Ishikawa (cell line): ENCODE measurements at regions not wholly inside any gene's neighbourhood (a gene's known extent, or its start where the extent isn't known, plus 50 kb on each side); places are given as distances from the start of the nearest gene placed in this dataset.

Source experiments
- CEBPB ChIP-seq: IDR thresholded peaks from 2 replicates; pipeline ENCODE4 v1.6.1; 2012
- CREB1 ChIP-seq: IDR thresholded peaks from 2 replicates; pipeline ENCODE4 v1.6.1; 2012; ENCODE audit warnings: low read depth
- EP300 ChIP-seq: IDR thresholded peaks from 2 replicates; pipeline ENCODE4 v1.6.1; 2012; ENCODE audit warnings: borderline replicate concordance
- FOXM1 ChIP-seq: IDR thresholded peaks from 2 replicates; pipeline ENCODE4 v1.6.1; 2012; ENCODE audit warnings: low read depth, borderline replicate concordance
- NFIC ChIP-seq: IDR thresholded peaks from 2 replicates; pipeline ENCODE4 v1.6.1; 2012
- RAD21 ChIP-seq: IDR thresholded peaks from 2 replicates; pipeline ENCODE4 v1.6.1; 2012; ENCODE audit warnings: low read depth
- TAF1 ChIP-seq: IDR thresholded peaks from 2 replicates; pipeline ENCODE4 v1.6.1; 2012; ENCODE audit warnings: low read depth, mild to moderate bottlenecking
- TCF12 ChIP-seq: IDR thresholded peaks from 2 replicates; pipeline ENCODE4 v1.6.1; 2012; ENCODE audit warnings: low read depth
- TEAD4 ChIP-seq: IDR thresholded peaks from 2 replicates; pipeline ENCODE4 v1.6.1; 2012
- USF1 ChIP-seq: IDR thresholded peaks from 2 replicates; pipeline ENCODE4 v1.6.1; 2012
- YY1 ChIP-seq: IDR thresholded peaks from 2 replicates; pipeline ENCODE4 v1.6.1; 2012; ENCODE audit warnings: low read depth
- ZBTB7A ChIP-seq: IDR thresholded peaks from 2 replicates; pipeline ENCODE4 v1.6.1; 2012; ENCODE audit warnings: low read depth
- TF ChIP-seq, protein P1 (sequence below): IDR thresholded peaks from 2 replicates; pipeline ENCODE4 v1.6.1; 2012; ENCODE audit warnings: low read depth, mild to moderate bottlenecking
- TF ChIP-seq, protein P2 (sequence below): IDR thresholded peaks from 2 replicates; pipeline ENCODE4 v1.6.1; 2012

GRCh38 chr4:38373375-38373774 lies 290.6 kb upstream of the KLF3 start:
- TF ChIP-seq, protein P1, sequence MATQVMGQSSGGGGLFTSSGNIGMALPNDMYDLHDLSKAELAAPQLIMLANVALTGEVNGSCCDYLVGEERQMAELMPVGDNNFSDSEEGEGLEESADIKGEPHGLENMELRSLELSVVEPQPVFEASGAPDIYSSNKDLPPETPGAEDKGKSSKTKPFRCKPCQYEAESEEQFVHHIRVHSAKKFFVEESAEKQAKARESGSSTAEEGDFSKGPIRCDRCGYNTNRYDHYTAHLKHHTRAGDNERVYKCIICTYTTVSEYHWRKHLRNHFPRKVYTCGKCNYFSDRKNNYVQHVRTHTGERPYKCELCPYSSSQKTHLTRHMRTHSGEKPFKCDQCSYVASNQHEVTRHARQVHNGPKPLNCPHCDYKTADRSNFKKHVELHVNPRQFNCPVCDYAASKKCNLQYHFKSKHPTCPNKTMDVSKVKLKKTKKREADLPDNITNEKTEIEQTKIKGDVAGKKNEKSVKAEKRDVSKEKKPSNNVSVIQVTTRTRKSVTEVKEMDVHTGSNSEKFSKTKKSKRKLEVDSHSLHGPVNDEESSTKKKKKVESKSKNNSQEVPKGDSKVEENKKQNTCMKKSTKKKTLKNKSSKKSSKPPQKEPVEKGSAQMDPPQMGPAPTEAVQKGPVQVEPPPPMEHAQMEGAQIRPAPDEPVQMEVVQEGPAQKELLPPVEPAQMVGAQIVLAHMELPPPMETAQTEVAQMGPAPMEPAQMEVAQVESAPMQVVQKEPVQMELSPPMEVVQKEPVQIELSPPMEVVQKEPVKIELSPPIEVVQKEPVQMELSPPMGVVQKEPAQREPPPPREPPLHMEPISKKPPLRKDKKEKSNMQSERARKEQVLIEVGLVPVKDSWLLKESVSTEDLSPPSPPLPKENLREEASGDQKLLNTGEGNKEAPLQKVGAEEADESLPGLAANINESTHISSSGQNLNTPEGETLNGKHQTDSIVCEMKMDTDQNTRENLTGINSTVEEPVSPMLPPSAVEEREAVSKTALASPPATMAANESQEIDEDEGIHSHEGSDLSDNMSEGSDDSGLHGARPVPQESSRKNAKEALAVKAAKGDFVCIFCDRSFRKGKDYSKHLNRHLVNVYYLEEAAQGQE: no peak
- TF ChIP-seq EP300: no peak
- TF ChIP-seq ZBTB7A: no peak
- no peak for TF ChIP-seq FOXM1
- TF ChIP-seq USF1: no peak
- no peak for TF ChIP-seq TAF1
- TF ChIP-seq NFIC: no peak
- no peak for TF ChIP-seq CEBPB
- TF ChIP-seq, protein P2, sequence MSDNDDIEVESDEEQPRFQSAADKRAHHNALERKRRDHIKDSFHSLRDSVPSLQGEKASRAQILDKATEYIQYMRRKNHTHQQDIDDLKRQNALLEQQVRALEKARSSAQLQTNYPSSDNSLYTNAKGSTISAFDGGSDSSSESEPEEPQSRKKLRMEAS: no peak
- TF ChIP-seq CREB1: no peak
- no peak for TF ChIP-seq YY1
- no peak for TF ChIP-seq RAD21
- TF ChIP-seq TCF12: no peak
- no peak for TF ChIP-seq TEAD4
